ENCODE measurements at regions not wholly inside any gene's neighbourhood (a gene's known extent, or its start where the extent isn't known, plus 50 kb on each side); places are given as distances from the start of the nearest gene placed in this dataset.

GRCh38 chr12:125381373-125381772 lies 316.1 kb downstream of the AACS start:
- intact Hi-C loops (cut with DNase I): no loop called here
- no peak for ATAC-seq
- DNase-seq (ENCODE audit: missing footprints): peak; percentile 35

GRCh38 chr12:125382926-125383325 lies 317.7 kb downstream of the AACS start:
- intact Hi-C loops (cut with DNase I): no loop called here
- ATAC-seq: no peak
- no peak for DNase-seq (ENCODE audit: missing footprints)

GRCh38 chr12:125386652-125387051 lies 321.4 kb downstream of the AACS start:
- DNase-seq (ENCODE audit: missing footprints): no peak
- intact Hi-C loops (cut with DNase I): no loop called here
- ATAC-seq: no peak

- ATAC-seq: no peak
- no peak for DNase-seq (ENCODE audit: missing footprints)
- intact Hi-C loops (cut with DNase I): no loop called here
Observed at GRCh38 chr12:125387206-125387605, 322.0 kb downstream of the AACS start.

- DNase-seq (ENCODE audit: missing footprints) (no peak), ATAC-seq (no peak)
- intact Hi-C loops (cut with DNase I): no loop called here
Observed at GRCh38 chr12:125389061-125389697, 323.9 kb downstream of the AACS start.

GRCh38 chr12:125393569-125393968 lies 328.3 kb downstream of the AACS start:
- ATAC-seq (no peak), DNase-seq (ENCODE audit: missing footprints) (no peak)
- intact Hi-C loops (cut with DNase I): no loop called here

- DNase-seq (ENCODE audit: missing footprints): no peak
- intact Hi-C loops (cut with DNase I): no loop called here
- no peak for ATAC-seq
Observed at GRCh38 chr12:125395583-125396215, 330.5 kb downstream of the AACS start.

GRCh38 chr12:125399489-125399888 lies 334.3 kb downstream of the AACS start:
- ATAC-seq (no peak), DNase-seq (ENCODE audit: missing footprints) (no peak)
- intact Hi-C loops (cut with DNase I): no loop called here

- intact Hi-C loops (cut with DNase I): loop anchor here (1.0 to 5.0 kb wide), 2 partner anchors 72 to 221 kb away; no protein-coding TSS in a partner anchor
- ATAC-seq (no peak), DNase-seq (ENCODE audit: missing footprints) (no peak)
Observed at GRCh38 chr12:125402874-125403789, 337.9 kb downstream of the AACS start.

- intact Hi-C loops (cut with DNase I): loop anchor here (1.0 to 5.0 kb wide), 2 partner anchors 73 to 222 kb away; no protein-coding TSS in a partner anchor
- ATAC-seq: no peak
Observed at GRCh38 chr12:125403843-125404242, 338.6 kb downstream of the AACS start.

GRCh38 chr12:125406131-125406530 lies 340.9 kb downstream of the AACS start:
- intact Hi-C loops (cut with DNase I): loop anchor here (5.0 kb wide), 1 partner anchor 314 kb away; no protein-coding TSS in a partner anchor
- no peak for ATAC-seq
- DNase-seq (ENCODE audit: missing footprints): no peak

More at GRCh38 chr12:125403843-125404242, 338.6 kb downstream of the AACS start:
- no peak for DNase-seq (ENCODE audit: missing footprints)

GRCh38 chr12:125408718-125409117 lies 343.5 kb downstream of the AACS start:
- ATAC-seq (no peak), DNase-seq (ENCODE audit: missing footprints) (no peak)
- intact Hi-C loops (cut with DNase I): loop anchor here (5.0 kb wide), 1 partner anchor 316 kb away; no protein-coding TSS in a partner anchor

- ATAC-seq (no peak), DNase-seq (ENCODE audit: missing footprints) (no peak)
- intact Hi-C loops (cut with DNase I): no loop called here
Observed at GRCh38 chr12:125412506-125412905, 347.3 kb downstream of the AACS start.

- intact Hi-C loops (cut with DNase I): no loop called here
- no peak for ATAC-seq
- DNase-seq (ENCODE audit: missing footprints): no peak
Observed at GRCh38 chr12:125417446-125417845, 352.2 kb downstream of the AACS start.

GRCh38 chr12:125418902-125419564 lies 353.8 kb downstream of the AACS start:
- DNase-seq (ENCODE audit: missing footprints) (no peak), ATAC-seq (no peak)
- intact Hi-C loops (cut with DNase I): no loop called here

GRCh38 chr12:125424909-125425308 lies 359.7 kb downstream of the AACS start:
- intact Hi-C loops (cut with DNase I): no loop called here
- no peak for ATAC-seq
- DNase-seq (ENCODE audit: missing footprints): no peak

- intact Hi-C loops (cut with DNase I): no loop called here
- DNase-seq (ENCODE audit: missing footprints) (peak; percentile 9), ATAC-seq (no peak)
Observed at GRCh38 chr12:125431516-125431915, 366.3 kb downstream of the AACS start.

GRCh38 chr12:125434131-125434530 lies 368.9 kb downstream of the AACS start:
- ATAC-seq (no peak), DNase-seq (ENCODE audit: missing footprints) (no peak)
- intact Hi-C loops (cut with DNase I): no loop called here

- intact Hi-C loops (cut with DNase I): no loop called here
- DNase-seq (ENCODE audit: missing footprints): no peak
- ATAC-seq: no peak
Observed at GRCh38 chr12:125434936-125435443, 369.8 kb downstream of the AACS start.
